ENCODE measurements at regions not wholly inside any gene's neighbourhood (a gene's known extent, or its start where the extent isn't known, plus 50 kb on each side); places are given as distances from the start of the nearest gene placed in this dataset.
"Not testable (repeated sequence)": the region's sequence is repeated elsewhere in the genome, so short reads cannot be mapped to it uniquely, and the experiment has no call there.

DNA sequence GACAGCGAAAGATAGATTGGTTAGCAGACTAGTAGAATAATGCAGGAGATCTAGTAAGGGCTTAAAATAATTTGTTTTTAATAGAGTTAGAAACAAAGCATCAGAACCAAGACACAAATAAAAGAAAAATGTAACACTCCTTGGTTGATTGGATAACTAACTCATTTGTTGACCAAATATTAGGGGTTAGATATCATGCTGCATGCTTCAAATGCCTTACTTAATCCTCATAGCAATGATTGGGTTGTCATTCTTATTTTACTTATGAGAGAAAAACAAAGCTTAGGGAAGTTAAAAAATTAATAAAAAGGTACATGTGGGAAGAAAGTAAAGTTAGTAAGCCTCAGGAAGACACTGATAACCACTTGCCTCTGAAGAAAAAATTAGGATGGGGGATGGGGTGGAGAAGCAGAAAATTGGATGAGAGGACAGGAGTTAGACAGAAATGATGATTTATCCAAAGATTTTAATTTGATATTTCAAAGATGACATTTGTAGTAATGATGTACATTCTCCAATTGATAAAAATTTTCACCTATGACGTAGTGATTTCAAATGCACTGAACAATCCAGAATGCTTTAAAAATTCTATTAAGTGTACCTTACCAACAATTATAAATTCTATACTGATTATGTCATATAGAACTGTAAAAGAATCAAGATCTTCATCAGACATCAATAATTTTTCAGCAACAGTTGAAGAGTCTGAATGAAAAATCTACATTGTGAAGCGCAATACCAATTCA is 374.7 kb downstream of the COL11A1 start:
- no peak for DNase-seq
- no peak for TF ChIP-seq GATA1 (IDR thresholded peaks at IDR 0.05; ENCODE audit: low read depth, low read length)
- TF ChIP-seq POLR2A (IDR thresholded peaks at IDR 0.05; ENCODE audit: low read length), result no peak

DNA sequence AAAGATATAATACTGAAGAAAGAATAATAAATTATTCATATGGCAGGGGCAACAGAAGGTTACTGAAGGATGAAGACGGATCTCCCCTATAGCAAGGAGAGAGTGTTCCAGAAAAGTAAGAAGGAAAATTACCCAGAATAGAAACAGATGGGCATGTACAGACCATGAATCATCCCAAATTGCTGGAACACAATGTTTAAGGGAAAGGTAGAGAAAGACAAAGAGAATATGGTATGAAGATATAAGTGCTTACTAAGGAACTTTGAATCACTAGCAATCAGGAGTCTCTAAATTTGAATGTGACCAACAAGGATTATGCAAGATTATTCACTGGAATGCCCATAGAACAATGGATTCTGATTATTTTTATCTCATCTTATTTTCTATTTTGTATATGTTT is 375.4 kb downstream of the COL11A1 start:
- TF ChIP-seq GATA1 (IDR thresholded peaks at IDR 0.05; ENCODE audit: low read depth, low read length), result no peak
- no peak for TF ChIP-seq POLR2A (IDR thresholded peaks at IDR 0.05; ENCODE audit: low read length)
- no peak for DNase-seq

DNA sequence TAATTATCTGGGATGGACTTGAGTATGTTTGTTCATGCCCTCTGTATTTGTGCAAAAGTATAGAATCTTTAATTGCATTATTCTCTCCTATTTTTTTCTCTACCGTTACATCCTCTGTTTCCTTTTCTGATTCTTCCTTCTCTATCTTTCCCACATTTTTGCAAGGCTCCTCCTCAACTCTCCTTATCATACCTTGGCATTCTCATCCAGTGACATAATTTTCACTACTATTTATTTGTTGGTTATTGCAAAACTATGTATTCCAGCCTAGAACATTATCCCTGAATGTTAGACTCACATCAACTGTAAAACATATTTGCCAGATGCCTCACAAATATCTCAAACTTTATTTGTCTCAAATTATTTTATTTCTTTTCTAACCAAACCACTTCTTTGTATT is 381.9 kb downstream of the COL11A1 start:
- no peak for DNase-seq
- TF ChIP-seq POLR2A (IDR thresholded peaks at IDR 0.05; ENCODE audit: low read length) (no peak), GATA1 (IDR thresholded peaks at IDR 0.05; ENCODE audit: low read depth, low read length) (no peak)

DNA sequence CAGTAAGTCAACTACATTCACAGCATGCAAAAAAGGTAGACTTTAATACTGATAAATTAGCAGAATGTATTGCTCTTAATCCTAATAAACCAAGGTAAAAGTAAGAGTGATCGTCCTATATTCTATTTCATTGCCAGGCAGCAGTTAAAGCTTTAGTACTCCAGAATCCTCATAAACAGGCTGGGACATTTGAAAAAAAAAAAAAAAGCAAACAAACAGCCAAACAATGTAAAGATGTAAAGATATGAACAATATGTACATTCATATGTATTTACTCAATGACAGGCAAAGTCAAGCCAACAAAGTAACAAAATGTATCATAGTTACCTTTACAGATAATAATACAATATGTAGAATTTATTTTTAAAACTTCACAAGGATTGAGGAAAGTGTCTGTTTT is 383.6 kb downstream of the COL11A1 start:
- no peak for DNase-seq
- no peak for TF ChIP-seq GATA1 (IDR thresholded peaks at IDR 0.05; ENCODE audit: low read depth, low read length)
- TF ChIP-seq POLR2A (IDR thresholded peaks at IDR 0.05; ENCODE audit: low read length), result no peak

DNA sequence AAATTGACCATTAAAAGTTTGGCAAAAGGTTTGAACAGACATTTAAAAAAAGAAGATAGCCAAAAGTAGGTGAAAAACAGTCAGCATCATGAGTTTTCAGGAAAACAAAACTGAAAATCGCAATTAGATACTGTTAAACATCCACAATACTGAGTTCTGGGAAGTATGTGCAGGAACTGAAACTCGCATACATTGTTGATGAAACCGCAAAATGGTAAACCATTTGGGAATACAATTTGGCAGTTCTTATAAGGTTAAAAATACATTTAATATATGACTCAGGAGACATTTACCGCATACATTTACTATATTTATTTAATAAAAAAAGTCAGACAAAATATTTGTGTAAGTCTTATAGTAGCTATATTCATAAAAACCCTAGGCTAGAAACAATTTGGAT is 393.2 kb downstream of the COL11A1 start:
- DNase-seq, result no peak
- TF ChIP-seq GATA1 (IDR thresholded peaks at IDR 0.05; ENCODE audit: low read depth, low read length), result no peak
- no peak for TF ChIP-seq POLR2A (IDR thresholded peaks at IDR 0.05; ENCODE audit: low read length)

DNA sequence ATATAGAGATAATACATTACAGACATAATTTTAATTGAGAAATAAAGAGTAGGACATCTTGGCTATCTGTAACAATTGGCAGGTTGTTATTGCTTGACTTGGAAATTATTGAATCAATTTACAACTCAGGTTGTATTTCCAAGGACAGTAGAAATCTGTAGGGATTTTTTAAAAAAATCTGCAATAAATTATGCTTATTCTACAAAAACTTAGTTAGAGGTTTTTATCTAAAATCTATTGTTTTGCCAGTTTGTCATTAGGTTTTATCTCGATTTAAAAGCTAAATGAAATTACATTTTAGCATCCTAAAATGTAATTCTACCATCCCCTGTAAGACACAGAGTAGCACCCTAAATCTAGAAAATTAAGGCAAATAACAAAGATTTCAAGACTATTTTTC is 408.8 kb downstream of the COL11A1 start:
- TF ChIP-seq POLR2A (IDR thresholded peaks at IDR 0.05; ENCODE audit: low read length), result no peak
- no peak for TF ChIP-seq GATA1 (IDR thresholded peaks at IDR 0.05; ENCODE audit: low read depth, low read length)
- DNase-seq, result no peak

DNA sequence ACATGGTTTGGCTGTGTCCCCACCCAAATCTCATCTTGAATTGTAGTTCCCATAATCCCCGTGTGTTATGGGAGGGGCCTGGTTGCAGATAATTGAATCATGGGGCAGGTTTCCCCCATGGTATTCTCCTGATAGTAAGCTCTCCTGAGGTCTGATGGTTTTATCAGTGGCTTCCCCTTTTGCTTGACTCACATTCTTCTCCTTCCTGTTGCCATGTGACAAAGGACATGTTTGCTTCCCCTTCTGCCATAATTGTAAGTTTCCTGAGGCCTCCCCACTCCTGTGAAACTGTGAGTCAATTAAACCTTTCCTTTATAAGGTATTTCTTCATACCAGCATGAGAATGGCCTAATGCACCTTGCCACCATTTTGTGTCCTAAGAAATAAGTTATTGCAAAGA is 415.0 kb downstream of the COL11A1 start:
- no peak for DNase-seq
- TF ChIP-seq GATA1 (IDR thresholded peaks at IDR 0.05; ENCODE audit: low read depth, low read length), result no peak
- TF ChIP-seq POLR2A (IDR thresholded peaks at IDR 0.05; ENCODE audit: low read length), result no peak

DNA sequence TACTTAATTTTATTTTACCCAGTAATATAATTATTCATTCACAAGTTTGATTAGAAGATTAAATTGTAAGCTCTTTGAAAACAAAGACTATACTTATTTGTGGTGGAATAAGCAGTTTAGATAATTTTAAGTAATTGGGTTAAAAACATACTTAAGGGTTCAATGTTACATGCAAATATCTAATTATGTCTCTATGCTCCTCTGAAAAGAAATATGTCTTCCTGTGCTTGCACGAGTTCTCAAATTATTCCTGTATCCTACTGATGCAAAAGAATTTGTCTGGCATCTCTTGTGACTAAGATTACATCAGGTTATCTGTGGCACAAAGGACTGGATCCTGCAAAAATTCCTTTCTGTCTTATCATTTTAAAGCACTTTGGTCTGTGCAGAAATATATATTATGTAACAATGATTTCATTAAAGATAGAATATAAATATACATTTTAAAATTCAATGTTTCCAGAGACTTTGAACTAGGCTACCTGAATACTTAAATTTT is 416.7 kb downstream of the COL11A1 start:
- TF ChIP-seq POLR2A (IDR thresholded peaks at IDR 0.05; ENCODE audit: low read length), result no peak
- TF ChIP-seq GATA1 (IDR thresholded peaks at IDR 0.05; ENCODE audit: low read depth, low read length), result no peak
- no peak for DNase-seq

DNA sequence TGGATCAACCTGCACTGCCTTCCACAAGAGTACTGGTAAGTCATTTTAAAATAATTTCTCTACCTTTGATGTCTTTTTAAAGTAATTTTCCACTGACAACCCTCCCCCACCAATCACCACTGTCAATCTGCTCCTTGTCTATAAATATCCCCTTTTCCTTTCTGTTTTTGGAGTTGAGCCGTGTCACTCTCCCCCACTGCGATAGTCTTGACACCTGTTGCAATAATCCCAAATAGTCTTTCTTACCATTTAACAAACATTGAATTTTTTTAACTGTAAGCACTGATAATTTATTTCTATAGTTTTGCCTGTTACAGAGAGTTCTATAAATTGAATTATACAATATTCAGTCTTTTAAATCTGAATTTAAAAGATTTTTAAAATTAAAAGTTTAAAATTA is 420.9 kb downstream of the COL11A1 start:
- no peak for DNase-seq
- no peak for TF ChIP-seq POLR2A (IDR thresholded peaks at IDR 0.05; ENCODE audit: low read length)
- no peak for TF ChIP-seq GATA1 (IDR thresholded peaks at IDR 0.05; ENCODE audit: low read depth, low read length)

DNA sequence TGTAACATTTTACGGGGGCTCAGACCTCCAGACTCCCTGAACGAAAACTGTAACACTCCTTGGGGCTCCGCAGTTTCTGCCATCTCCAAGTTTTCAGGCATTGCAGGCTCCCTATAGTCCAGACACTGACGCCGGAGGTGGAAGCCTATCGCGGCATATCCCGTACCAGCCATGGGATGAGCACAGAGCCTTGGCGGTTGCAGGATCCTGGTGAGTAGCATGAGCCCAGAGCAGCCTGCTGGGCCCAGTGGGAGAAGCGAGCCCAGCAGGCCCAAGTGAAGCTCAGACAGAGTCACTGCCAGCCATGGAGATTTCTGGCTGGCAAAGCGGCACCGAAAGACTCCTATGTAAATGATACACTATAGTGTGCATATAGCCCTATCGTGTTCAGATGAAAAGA is 446.8 kb downstream of the COL11A1 start:
- DNase-seq, result no peak
- TF ChIP-seq GATA1 (IDR thresholded peaks at IDR 0.05; ENCODE audit: low read depth, low read length) (no peak), POLR2A (IDR thresholded peaks at IDR 0.05; ENCODE audit: low read length) (no peak)

DNA sequence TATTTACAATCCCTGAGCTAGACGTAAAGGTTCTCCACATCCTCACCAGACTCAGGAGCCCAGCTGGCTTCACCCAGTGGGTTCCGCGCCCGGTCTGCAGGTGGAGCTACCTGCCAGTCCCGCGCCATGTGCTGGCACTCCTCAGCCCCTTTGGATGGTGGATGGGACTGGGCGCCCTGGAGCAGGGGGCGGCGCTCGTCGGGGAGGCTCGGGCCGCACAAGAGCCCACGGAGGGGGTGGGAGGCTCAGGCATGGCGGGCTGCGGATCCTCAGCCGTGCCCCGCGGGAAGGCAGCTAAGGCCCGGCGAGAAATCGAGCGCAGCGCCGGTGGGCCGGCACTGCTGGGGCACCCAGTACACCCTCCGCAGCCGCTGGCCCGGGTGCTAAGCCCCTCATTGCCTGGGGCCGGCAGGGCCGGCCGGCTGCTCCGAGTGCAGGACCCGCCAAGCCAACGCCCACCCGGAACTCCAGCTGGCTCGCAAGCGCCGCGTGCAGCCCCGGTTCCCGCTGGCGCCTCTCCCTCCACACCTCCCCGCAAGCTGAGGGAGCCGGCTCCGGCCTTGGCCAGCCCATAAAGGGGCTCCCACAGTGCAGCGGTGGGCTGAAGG is 448.3 kb downstream of the COL11A1 start:
- DNase-seq, result not testable (repeated sequence)

DNA sequence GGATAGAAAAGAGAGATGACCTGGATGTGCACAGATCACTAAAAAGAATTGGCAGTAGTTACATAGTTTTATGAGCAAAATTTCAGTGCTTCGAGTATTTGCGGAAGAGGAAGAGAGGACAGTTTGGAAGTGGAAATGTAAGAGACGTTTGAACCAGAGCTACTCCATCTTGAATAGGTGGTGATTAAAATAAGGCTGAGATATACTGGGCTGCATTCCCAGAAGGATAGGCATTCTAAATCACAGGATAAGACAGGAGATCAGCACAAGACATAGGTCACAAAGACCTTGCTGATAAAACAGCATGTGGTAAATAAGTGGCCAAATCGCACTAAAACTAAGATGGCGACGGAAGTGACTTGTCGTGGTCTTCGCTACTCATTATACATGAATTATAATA is 453.3 kb downstream of the COL11A1 start:
- TF ChIP-seq GATA1 (IDR thresholded peaks at IDR 0.05; ENCODE audit: low read depth, low read length) (no peak), POLR2A (IDR thresholded peaks at IDR 0.05; ENCODE audit: low read length) (no peak)
- no peak for DNase-seq

DNA sequence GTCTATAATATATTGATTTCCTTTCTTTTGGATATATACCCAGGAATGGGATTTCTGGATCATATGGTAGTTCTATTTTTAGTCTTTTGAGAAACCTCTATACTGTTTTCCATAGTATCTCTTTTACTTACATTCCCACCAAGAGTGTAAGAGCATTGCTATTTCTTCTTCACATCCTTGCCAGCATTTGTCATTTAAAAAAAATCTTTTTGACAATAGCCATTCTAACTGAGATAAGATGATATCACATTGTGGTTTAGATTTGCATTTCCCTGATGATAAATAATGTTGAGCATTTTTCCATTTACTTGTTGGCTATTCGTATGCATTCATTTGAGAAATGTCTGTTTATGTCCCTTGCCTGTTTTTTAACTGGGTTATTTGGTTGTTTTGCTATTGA is 467.4 kb downstream of the COL11A1 start:
- TF ChIP-seq GATA1 (IDR thresholded peaks at IDR 0.05; ENCODE audit: low read depth, low read length), result no peak
- TF ChIP-seq POLR2A (IDR thresholded peaks at IDR 0.05; ENCODE audit: low read length), result no peak
- DNase-seq, result no peak

DNA sequence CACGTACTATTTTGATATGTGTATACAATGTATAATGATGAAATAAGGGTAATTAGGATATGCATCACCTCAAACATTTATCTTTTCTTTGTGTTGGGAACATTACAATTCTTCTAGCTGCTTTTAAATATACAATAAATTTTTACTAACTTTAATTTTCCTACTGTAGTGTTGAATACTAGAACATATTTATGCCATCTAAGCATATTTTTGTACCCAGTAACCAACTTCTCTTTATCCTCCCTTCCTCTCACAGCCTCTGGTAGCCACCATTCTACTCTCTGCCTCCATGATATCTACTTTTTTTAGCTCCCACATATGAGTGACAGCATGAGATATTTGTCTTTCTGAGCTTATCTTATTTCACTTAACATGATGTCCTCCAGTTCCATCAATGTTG is 468.0 kb downstream of the COL11A1 start:
- no peak for TF ChIP-seq POLR2A (IDR thresholded peaks at IDR 0.05; ENCODE audit: low read length)
- TF ChIP-seq GATA1 (IDR thresholded peaks at IDR 0.05; ENCODE audit: low read depth, low read length), result no peak
- DNase-seq, result no peak

DNA sequence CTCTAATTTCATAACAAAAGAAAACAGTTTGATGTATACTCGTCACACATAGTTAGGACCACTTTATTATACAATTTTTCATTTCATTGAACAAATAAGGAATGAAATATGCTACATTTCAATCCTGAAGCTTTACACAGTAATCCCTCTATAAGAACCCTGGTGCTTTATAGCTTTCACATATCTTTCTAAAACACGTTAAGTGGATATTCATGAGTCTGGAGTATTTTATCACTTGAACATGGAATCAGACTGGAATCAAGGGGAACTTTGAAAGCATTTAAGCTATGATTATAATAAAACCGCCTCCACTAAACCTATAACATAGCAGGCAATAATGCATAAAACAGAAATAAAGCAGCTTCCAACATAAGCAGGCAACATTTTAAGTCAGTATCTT is 476.6 kb downstream of the COL11A1 start:
- DNase-seq, result no peak
- TF ChIP-seq POLR2A (IDR thresholded peaks at IDR 0.05; ENCODE audit: low read length), result no peak
- TF ChIP-seq GATA1 (IDR thresholded peaks at IDR 0.05; ENCODE audit: low read depth, low read length), result no peak

Measured in erythroblast (primary cell).